ENCODE measurements at regions not wholly inside any gene's neighbourhood (a gene's known extent, or its start where the extent isn't known, plus 50 kb on each side); places are given as distances from the start of the nearest gene placed in this dataset.

DNA sequence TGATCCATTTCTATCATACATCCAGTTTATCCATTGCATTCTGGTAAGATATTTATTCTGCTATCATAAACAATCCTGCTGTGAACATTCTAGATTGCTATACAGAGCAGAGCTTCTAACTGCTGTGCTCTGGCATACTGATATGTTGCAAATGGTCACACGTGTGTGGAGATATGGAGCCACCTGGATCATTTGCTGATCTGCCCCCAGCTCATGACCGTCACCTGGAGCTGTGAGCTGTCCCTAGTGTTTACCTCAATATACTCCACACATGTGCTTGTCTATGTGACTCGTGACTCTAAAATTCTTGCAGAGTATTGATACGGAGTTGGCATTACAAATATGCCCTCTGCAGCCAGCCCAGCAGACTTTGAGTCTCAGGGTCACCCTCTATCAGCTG, 164.5 kb upstream of the ZFHX3 start:
- no peak for TF ChIP-seq CTCF (conservative IDR thresholded peaks at IDR 0.05; ENCODE audit: low read depth, low read length)
- no peak for TF ChIP-seq FOS (IDR thresholded peaks at IDR 0.05; ENCODE audit: low read depth, low read length)
- no peak for TF ChIP-seq SMC3 (IDR thresholded peaks at IDR 0.05; ENCODE audit: low read depth, low read length)
- no peak for TF ChIP-seq MXI1 (IDR thresholded peaks at IDR 0.05; ENCODE audit: borderline replicate concordance, low read depth, low read length)
- TF ChIP-seq MAZ (IDR thresholded peaks at IDR 0.05; ENCODE audit: borderline replicate concordance, low read depth, low read length), result no peak
- no peak for TF ChIP-seq CHD1 (IDR thresholded peaks at IDR 0.05; ENCODE audit: low read depth, low read length)
- no peak for TF ChIP-seq POLR2A (IDR thresholded peaks at IDR 0.05; ENCODE audit: low read depth, low read length)
- TF ChIP-seq RFX5 (IDR thresholded peaks at IDR 0.05; ENCODE audit: low read depth, low read length), result no peak
- TF ChIP-seq NFE2L2 (IDR thresholded peaks at IDR 0.05; ENCODE audit: low read depth, low read length), result no peak
- no peak for TF ChIP-seq BHLHE40 (IDR thresholded peaks at IDR 0.05; ENCODE audit: low read depth, low read length)
- no peak for TF ChIP-seq RAD21 (IDR thresholded peaks at IDR 0.05; ENCODE audit: low read length)
- TF ChIP-seq USF2 (IDR thresholded peaks at IDR 0.05; ENCODE audit: low read depth, low read length), result no peak
- no peak for TF ChIP-seq CEBPB (IDR thresholded peaks at IDR 0.05; ENCODE audit: low read depth, low read length)
- TF ChIP-seq MAFK (IDR thresholded peaks at IDR 0.05; ENCODE audit: low read depth, low read length), result no peak
